Activated B cell treated with CpG ODN at 0.5 μM for 24 hours (primary cell): ENCODE measurements at regions not wholly inside any gene's neighbourhood (a gene's known extent, or its start where the extent isn't known, plus 50 kb on each side); places are given as distances from the start of the nearest gene placed in this dataset.

Experiments used
- ATAC-seq: fragments of 200-7000 bp; cut with Tn5 transposase; one replicate; pipeline ENCODE4 v1.10.0; 2021; ENCODE audit warnings: low read depth, mild to moderate bottlenecking, moderate library complexity
- CTCF ChIA-PET: fragments of 350-600 bp; sonication (Branson Sonifier 250); formaldehyde crosslinking; loops from one replicate; lab custom pipeline; 2021; ENCODE audit warnings: antibody characterized with exemption; lab: Charles Lee
- POLR2A ChIA-PET: fragments of 350-600 bp; sonication (Branson Sonifier 250); formaldehyde crosslinking; loops from one replicate; lab custom pipeline; 2021; ENCODE audit warnings: antibody characterized with exemption; lab: Charles Lee
- DNase-seq: peaks from one replicate; pipeline ENCODE4 v3.0.0; 2022
- H3K27ac Mint-ChIP-seq: one replicate; pipeline ENCODE4 v1.8.0; 2020; ENCODE audit warnings: mixed read lengths
- H3K27me3 Mint-ChIP-seq: one replicate; pipeline ENCODE4 v1.8.0; 2021; ENCODE audit warnings: mixed read lengths
- H3K36me3 Mint-ChIP-seq: one replicate; pipeline ENCODE4 v1.8.0; 2021; ENCODE audit warnings: low read depth, mixed read lengths
- H3K4me1 Mint-ChIP-seq: one replicate; pipeline ENCODE4 v1.8.0; 2021; ENCODE audit warnings: mixed read lengths
- H3K4me3 Mint-ChIP-seq: one replicate; pipeline ENCODE4 v1.8.0; 2020; ENCODE audit warnings: mild to moderate bottlenecking, mixed read lengths
- H3K9me3 Mint-ChIP-seq: one replicate; pipeline ENCODE4 v1.8.0; 2020; ENCODE audit warnings: mixed read lengths
- CTCF ChIP-seq: fragments of 200-600 bp; IDR thresholded peaks from one replicate; pipeline ENCODE4 v1.8.0; 2022; ENCODE audit warnings: antibody characterized with exemption, mild to moderate bottlenecking
- intact Hi-C: fragments of 100-400 bp; cut with micrococcal nuclease; formaldehyde crosslinking; loops from one replicate; pipeline ENCODE4 v1.15.1; 2024

- DNase-seq (no peak), ATAC-seq (no peak)
- CTCF ChIA-PET, result no interaction called here
- POLR2A ChIA-PET, result no interaction called here
- H3K4me3 Mint-ChIP-seq, result no peak overlapping the region
- H3K4me1 Mint-ChIP-seq, result no peaks in the 10 kb centered on the region
- H3K36me3 Mint-ChIP-seq, result no peaks in the 10 kb centered on the region
- H3K9me3 Mint-ChIP-seq, result peaks cover 5% of the 10 kb centered on the region
- no peaks in the 10 kb centered on the region for H3K27me3 Mint-ChIP-seq
- no peak for TF ChIP-seq CTCF
- intact Hi-C loops, result no loop called here
- no peak overlapping the region for H3K27ac Mint-ChIP-seq
Observed at GRCh38 chr18:22265838-22266237, 96.4 kb downstream of the GATA6 start.

DNA sequence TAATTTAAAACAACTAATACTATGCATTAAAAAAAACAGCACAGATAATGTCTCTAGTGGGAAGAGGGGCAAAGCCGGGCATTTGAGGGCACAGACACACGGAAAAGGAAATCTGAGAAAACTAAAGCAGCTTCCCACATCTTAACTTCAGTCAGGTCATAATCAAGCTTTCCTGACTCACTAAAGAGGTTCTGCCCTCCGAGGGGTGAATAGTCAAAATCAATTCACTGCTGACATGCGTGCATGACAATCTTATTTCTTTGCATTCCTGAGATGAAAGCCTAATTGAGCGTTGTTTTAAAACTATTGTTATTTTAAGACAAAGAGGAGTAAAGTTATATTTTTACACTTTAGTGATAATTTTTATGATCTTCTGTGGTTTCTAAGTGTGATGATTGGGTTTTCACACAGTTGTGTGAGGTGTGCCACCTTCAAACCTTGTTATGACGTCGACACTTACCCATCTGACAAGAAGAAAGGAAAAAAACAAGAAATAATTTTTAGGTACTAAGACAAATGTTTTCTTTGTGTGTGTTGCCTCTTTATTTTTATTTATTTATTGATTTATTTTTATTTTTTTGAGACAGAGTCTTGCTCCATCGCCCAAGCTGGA lies 90.9 kb downstream of the GATA6 start:
- CTCF ChIA-PET, result no interaction called here
- POLR2A ChIA-PET, result no interaction called here
- Mint-ChIP-seq H3K9me3 (peaks cover 6% of the 10 kb centered on the region), H3K27me3 (peaks cover 1% of the 10 kb centered on the region), H3K4me1 (no peaks in the 10 kb centered on the region), H3K27ac (no peak overlapping the region), H3K36me3 (no peaks in the 10 kb centered on the region), H3K4me3 (no peak overlapping the region)
- intact Hi-C loops, result no loop called here
- no peak for ATAC-seq
- DNase-seq, result no peak
- no peak for TF ChIP-seq CTCF

GRCh38 chr18:22257022-22257543 lies 87.7 kb downstream of the GATA6 start:
- TF ChIP-seq CTCF, result no peak
- H3K4me1 Mint-ChIP-seq, result no peaks in the 10 kb centered on the region
- intact Hi-C loops, result no loop called here
- POLR2A ChIA-PET, result no interaction called here
- no peaks in the 10 kb centered on the region for H3K36me3 Mint-ChIP-seq
- peaks cover 3% of the 10 kb centered on the region for H3K27me3 Mint-ChIP-seq
- DNase-seq, result no peak
- H3K9me3 Mint-ChIP-seq, result peaks cover 1% of the 10 kb centered on the region
- no peak overlapping the region for H3K4me3 Mint-ChIP-seq
- no peak overlapping the region for H3K27ac Mint-ChIP-seq
- CTCF ChIA-PET, result no interaction called here
- no peak for ATAC-seq

GRCh38 chr18:22254088-22254487 lies 84.7 kb downstream of the GATA6 start:
- H3K4me3 Mint-ChIP-seq, result no peak overlapping the region
- POLR2A ChIA-PET, result no interaction called here

DNA sequence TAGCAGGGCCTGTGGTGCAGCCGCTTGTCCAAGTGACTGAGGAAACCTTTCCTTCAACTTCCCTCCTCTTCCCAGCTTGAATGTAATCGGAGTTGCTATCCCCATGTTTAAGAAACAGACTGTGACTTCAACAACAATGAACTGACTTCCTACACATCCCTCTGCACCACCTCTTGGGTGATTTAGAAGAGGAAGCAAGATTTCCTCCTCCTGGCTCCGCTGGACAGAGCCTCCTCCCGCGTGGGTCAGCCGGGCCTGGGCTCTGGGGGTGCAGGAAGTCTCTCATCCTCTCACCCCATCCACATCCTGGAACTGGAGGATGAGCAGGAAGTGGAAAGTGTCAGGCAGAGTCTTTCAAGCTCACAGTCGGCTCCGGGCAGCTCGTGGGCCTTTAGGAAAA lies 84.3 kb downstream of the GATA6 start:
- ChIA-PET CTCF (no interaction called here), POLR2A (no interaction called here)
- Mint-ChIP-seq H3K36me3 (no peaks in the 10 kb centered on the region), H3K27ac (no peak overlapping the region), H3K4me1 (no peaks in the 10 kb centered on the region), H3K4me3 (no peak overlapping the region), H3K9me3 (peaks cover 1% of the 10 kb centered on the region), H3K27me3 (peaks cover 5% of the 10 kb centered on the region)
- ATAC-seq (no peak), DNase-seq (no peak)
- intact Hi-C loops, result no loop called here
- no peak for TF ChIP-seq CTCF

More at GRCh38 chr18:22254088-22254487, 84.7 kb downstream of the GATA6 start:
- H3K27me3 Mint-ChIP-seq, result peaks cover 5% of the 10 kb centered on the region
- DNase-seq, result no peak
- no peak for ATAC-seq
- peaks cover 1% of the 10 kb centered on the region for H3K9me3 Mint-ChIP-seq
- CTCF ChIA-PET, result no interaction called here
- H3K4me1 Mint-ChIP-seq, result no peaks in the 10 kb centered on the region
- H3K27ac Mint-ChIP-seq, result no peak overlapping the region
- intact Hi-C loops, result no loop called here
- H3K36me3 Mint-ChIP-seq, result no peaks in the 10 kb centered on the region
- no peak for TF ChIP-seq CTCF
